ENCODE measurements at regions not wholly inside any gene's neighbourhood (a gene's known extent, or its start where the extent isn't known, plus 50 kb on each side); places are given as distances from the start of the nearest gene placed in this dataset.

- H2BK120ac ChIP-seq (replicated peaks; ENCODE audit: low read depth, low read length): no peak overlapping the region
- H3K4me1 ChIP-seq (replicated peaks in 1 of 4; ENCODE audit: control insufficient read depth in 3 of 4, insufficient read depth in 4 of 4, low read length in 3 of 4): peaks cover 0 to 2% (median 1%) of the 10 kb centered on the region in 4 experiments; a peak in 2 of 7 replicates
- FAIRE-seq: no peak
- CTCF ChIA-PET (ENCODE audit: partially characterized antibody): interaction anchor here (2.2 kb wide), 1 partner anchor 12 kb away, joined by 20 read pairs; no protein-coding TSS in a partner anchor
- no peaks in the 10 kb centered on the region for H4K20me1 ChIP-seq (replicated peaks in 1 of 2; ENCODE audit: control insufficient read depth in 1 of 2, insufficient read depth in 2 of 2, low read length in 2 of 2)
- DNase-seq (ENCODE audit: low read depth in 1 of 2, low spot score in 2 of 2): no peak
- no peaks in the 10 kb centered on the region for H3K79me2 ChIP-seq (ENCODE audit: control insufficient read depth in 1 of 2, insufficient read depth in 2 of 2, low read length in 2 of 2)
- H3K14ac ChIP-seq (ENCODE audit: insufficient read length): no peak overlapping the region
- no peaks in the 10 kb centered on the region for H3K27me3 ChIP-seq (replicated peaks in 1 of 4; ENCODE audit: control insufficient read depth in 3 of 4, extremely low read depth in 1 of 4, insufficient read depth in 3 of 4, low read length in 3 of 4)
- H2AFZ ChIP-seq (ENCODE audit: low read length): no peak overlapping the region
- H2BK12ac ChIP-seq (ENCODE audit: low read depth, low read length): no peak overlapping the region
- H3K36me3 ChIP-seq (ENCODE audit: control insufficient read depth in 2 of 4, insufficient read depth in 4 of 4, low read length in 3 of 4): no peaks in the 10 kb centered on the region
- no peak overlapping the region for H4K8ac ChIP-seq (ENCODE audit: extremely low read depth, insufficient read depth, low read length)
- H2BK15ac ChIP-seq (ENCODE audit: low read length): no peak overlapping the region
- H3K18ac ChIP-seq (ENCODE audit: extremely low read depth, low read length): no peak overlapping the region
- H3K9me3 ChIP-seq (ENCODE audit: insufficient read depth in 2 of 2, low read depth in 1 of 2, low read length in 1 of 2): peaks cover 5 to 9% of the 10 kb centered on the region in 2 experiments; a peak in 2 of 4 replicates
- POLR2A ChIA-PET (ENCODE audit: partially characterized antibody): no interaction called here
- no peak overlapping the region for H2BK20ac ChIP-seq (ENCODE audit: low read length)
- 80% methylated on average over 3 of the region's 3 CpGs; no CpG with 5 or more reads in 1 of the 2 experiments for WGBS, 2 experiments (ENCODE audit: extremely low coverage in 1 of 2, insufficient coverage in 1 of 2, insufficient read length in 1 of 2, insufficient replicate concordance in 2 of 2, low coverage in 1 of 2, low lambda C conversion rate in 2 of 2, missing lambda C conversion rate in 1 of 2)
- no peaks in the 10 kb centered on the region for H3K79me1 ChIP-seq (ENCODE audit: low read depth, low read length)
- no peak overlapping the region for H2BK5ac ChIP-seq (ENCODE audit: low read depth, low read length)
- no peak overlapping the region for H3K4me2 ChIP-seq (ENCODE audit: insufficient read depth in 1 of 2, low read depth in 2 of 2, low read length in 2 of 2)
- H3K27ac ChIP-seq (ENCODE audit: low read depth, low read length): no peak overlapping the region
- H2AK5ac ChIP-seq (ENCODE audit: low read depth, low read length): no peak overlapping the region
- no peak overlapping the region for H3K4ac ChIP-seq (replicated peaks; ENCODE audit: insufficient read length, low read depth, low read length)
- H4K5ac ChIP-seq (ENCODE audit: insufficient read length, low read depth, low read length): no peak overlapping the region
- no peak overlapping the region for H3K23ac ChIP-seq (ENCODE audit: insufficient read length)
- no peak overlapping the region for H3K9ac ChIP-seq (replicated peaks in 1 of 4; ENCODE audit: extremely low read depth in 1 of 4, low read depth in 3 of 4, low read length in 3 of 4)
- no peak overlapping the region for H3K56ac ChIP-seq (replicated peaks; ENCODE audit: insufficient read length, low read depth, low read length)
- H3K4me3 ChIP-seq (ENCODE audit: extremely low read depth in 1 of 4, insufficient read depth in 2 of 4, low read depth in 3 of 4, low read length in 4 of 4): no peak overlapping the region
- H3K23me2 ChIP-seq (ENCODE audit: low read depth, low read length): no peaks in the 10 kb centered on the region
- H4K91ac ChIP-seq (replicated peaks; ENCODE audit: insufficient read length, low read length): no peak overlapping the region
- TF ChIP-seq KDM1A (IDR thresholded peaks at IDR 0.05; ENCODE audit: borderline replicate concordance, low read length) (no peak), JUND (IDR thresholded peaks at IDR 0.05; ENCODE audit: low read length) (no peak), RXRA (IDR thresholded peaks at IDR 0.05; ENCODE audit: insufficient read depth, low read depth, low read length) (no peak), SIX5 (IDR thresholded peaks at IDR 0.05; ENCODE audit: low read depth, low read length) (no peak), SIN3A (conservative IDR thresholded peaks at IDR 0.05 in 1 of 2, IDR thresholded peaks at IDR 0.05 in 1 of 2; ENCODE audit: low read depth in 1 of 2, low read length in 2 of 2) (no peak), POU5F1 (IDR thresholded peaks at IDR 0.05; ENCODE audit: low read depth, low read length) (no peak), CTBP2 (IDR thresholded peaks at IDR 0.05; ENCODE audit: borderline replicate concordance, insufficient read depth, insufficient read length, low read length) (no peak), CHD2 (IDR thresholded peaks at IDR 0.05; ENCODE audit: low read length) (no peak), TAF1 (IDR thresholded peaks at IDR 0.05; ENCODE audit: low read depth, low read length) (no peak), GABPA (IDR thresholded peaks at IDR 0.05; ENCODE audit: borderline replicate concordance, insufficient read depth, low read length) (no peak), CBX5 (IDR thresholded peaks at IDR 0.05; ENCODE audit: low read depth, low read length) (no peak), SUZ12 (IDR thresholded peaks at IDR 0.05; ENCODE audit: low read length) (no peak), CREB1 (IDR thresholded peaks at IDR 0.05) (no peak)
Measured at GRCh38 chr4:11636031-11636430, 207.3 kb upstream of the HS3ST1 start.
